Osteocyte (in vitro differentiated cells): ENCODE measurements at regions not wholly inside any gene's neighbourhood (a gene's known extent, or its start where the extent isn't known, plus 50 kb on each side); places are given as distances from the start of the nearest gene placed in this dataset.

Experiments used
- DNase-seq: peaks from one replicate; pipeline ENCODE4 v3.0.0; 2021; ENCODE audit warnings: mixed read lengths; ENCODE audit not compliant: unreplicated experiment; ENCODE audit errors: extremely low spot score
- H3K27ac Mint-ChIP-seq: one replicate; pipeline ENCODE4 v1.8.0; 2021; ENCODE audit warnings: mild to moderate bottlenecking, mixed read lengths; ENCODE audit not compliant: unreplicated experiment
- H3K27me3 Mint-ChIP-seq: one replicate; pipeline ENCODE4 v1.8.0; 2021; ENCODE audit warnings: mixed read lengths; ENCODE audit not compliant: unreplicated experiment
- H3K36me3 Mint-ChIP-seq: one replicate; pipeline ENCODE4 v1.8.0; 2021; ENCODE audit warnings: mixed read lengths; ENCODE audit not compliant: unreplicated experiment
- H3K4me1 Mint-ChIP-seq: one replicate; pipeline ENCODE4 v1.8.0; 2021; ENCODE audit warnings: mixed read lengths; ENCODE audit not compliant: unreplicated experiment
- H3K4me3 Mint-ChIP-seq: one replicate; pipeline ENCODE4 v1.8.0; 2021; ENCODE audit warnings: mild to moderate bottlenecking, moderate library complexity, mixed read lengths; ENCODE audit not compliant: unreplicated experiment
- H3K9me3 Mint-ChIP-seq: one replicate; pipeline ENCODE4 v1.8.0; 2021; ENCODE audit warnings: mixed read lengths; ENCODE audit not compliant: unreplicated experiment
- TF ChIP-seq, protein P1 (sequence below): fragments of 200-600 bp; sonication (generic); IDR thresholded peaks from 2 replicates; pipeline ENCODE4 v1.5.0; 2021; ENCODE audit warnings: antibody characterized with exemption, mild to moderate bottlenecking, moderate library complexity

DNA sequence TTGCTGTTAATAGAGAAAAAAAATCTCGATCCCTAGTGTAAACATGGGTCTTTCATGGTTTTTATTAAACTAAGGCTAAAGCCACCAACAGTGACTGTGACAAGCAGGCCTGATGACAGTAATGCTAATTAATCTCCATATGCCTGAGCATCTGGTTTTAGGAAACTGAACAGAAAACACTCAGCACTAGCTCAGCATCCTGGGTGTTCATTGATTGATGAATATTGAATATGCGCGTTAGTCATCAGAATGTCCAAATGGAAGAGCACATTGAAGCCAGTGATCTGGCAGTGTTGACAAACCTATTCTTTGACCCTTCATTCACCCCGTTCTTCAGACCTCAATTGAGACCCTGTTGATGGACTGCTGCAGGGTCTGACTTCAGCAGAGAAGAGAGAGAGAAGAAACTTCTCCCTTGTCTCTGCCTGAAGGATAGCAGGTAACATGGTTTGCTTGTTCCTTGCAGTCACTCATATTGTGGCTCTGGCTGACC is 283.8 kb downstream of the RDH14 start:
- peaks cover 9% of the 10 kb centered on the region for H3K9me3 Mint-ChIP-seq
- H3K4me1 Mint-ChIP-seq = no peaks in the 10 kb centered on the region
- no peak overlapping the region for H3K4me3 Mint-ChIP-seq
- no peaks in the 10 kb centered on the region for H3K36me3 Mint-ChIP-seq
- no peaks in the 10 kb centered on the region for H3K27me3 Mint-ChIP-seq
- TF ChIP-seq, protein P1, sequence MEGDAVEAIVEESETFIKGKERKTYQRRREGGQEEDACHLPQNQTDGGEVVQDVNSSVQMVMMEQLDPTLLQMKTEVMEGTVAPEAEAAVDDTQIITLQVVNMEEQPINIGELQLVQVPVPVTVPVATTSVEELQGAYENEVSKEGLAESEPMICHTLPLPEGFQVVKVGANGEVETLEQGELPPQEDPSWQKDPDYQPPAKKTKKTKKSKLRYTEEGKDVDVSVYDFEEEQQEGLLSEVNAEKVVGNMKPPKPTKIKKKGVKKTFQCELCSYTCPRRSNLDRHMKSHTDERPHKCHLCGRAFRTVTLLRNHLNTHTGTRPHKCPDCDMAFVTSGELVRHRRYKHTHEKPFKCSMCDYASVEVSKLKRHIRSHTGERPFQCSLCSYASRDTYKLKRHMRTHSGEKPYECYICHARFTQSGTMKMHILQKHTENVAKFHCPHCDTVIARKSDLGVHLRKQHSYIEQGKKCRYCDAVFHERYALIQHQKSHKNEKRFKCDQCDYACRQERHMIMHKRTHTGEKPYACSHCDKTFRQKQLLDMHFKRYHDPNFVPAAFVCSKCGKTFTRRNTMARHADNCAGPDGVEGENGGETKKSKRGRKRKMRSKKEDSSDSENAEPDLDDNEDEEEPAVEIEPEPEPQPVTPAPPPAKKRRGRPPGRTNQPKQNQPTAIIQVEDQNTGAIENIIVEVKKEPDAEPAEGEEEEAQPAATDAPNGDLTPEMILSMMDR = no peak
- no peak overlapping the region for H3K27ac Mint-ChIP-seq
- no peak for DNase-seq

DNA sequence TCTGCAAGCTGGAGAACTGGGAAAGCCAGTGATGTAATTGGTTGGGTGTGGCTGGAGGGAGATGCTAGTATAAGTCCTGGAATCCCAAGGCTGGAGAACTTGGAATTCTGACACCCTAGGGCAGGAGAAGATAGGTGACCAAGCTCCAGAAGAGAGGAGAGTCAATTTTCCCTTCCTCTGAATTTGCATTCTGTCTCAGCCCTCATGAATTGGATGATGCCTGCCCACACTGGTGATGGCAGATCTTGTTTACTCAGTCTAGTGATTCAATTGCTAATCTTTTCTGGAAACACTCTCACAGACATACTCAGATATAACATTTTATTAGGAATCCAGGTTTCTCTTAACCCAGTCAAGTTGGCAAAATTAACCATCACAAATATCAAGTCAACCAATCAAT is 287.2 kb downstream of the RDH14 start:
- Mint-ChIP-seq H3K27ac (no peak overlapping the region), H3K27me3 (no peaks in the 10 kb centered on the region), H3K9me3 (peaks cover 9% of the 10 kb centered on the region), H3K36me3 (no peaks in the 10 kb centered on the region), H3K4me3 (no peak overlapping the region), H3K4me1 (peaks cover 2% of the 10 kb centered on the region)
- DNase-seq = no peak
- TF ChIP-seq, protein P1 = no peak

DNA sequence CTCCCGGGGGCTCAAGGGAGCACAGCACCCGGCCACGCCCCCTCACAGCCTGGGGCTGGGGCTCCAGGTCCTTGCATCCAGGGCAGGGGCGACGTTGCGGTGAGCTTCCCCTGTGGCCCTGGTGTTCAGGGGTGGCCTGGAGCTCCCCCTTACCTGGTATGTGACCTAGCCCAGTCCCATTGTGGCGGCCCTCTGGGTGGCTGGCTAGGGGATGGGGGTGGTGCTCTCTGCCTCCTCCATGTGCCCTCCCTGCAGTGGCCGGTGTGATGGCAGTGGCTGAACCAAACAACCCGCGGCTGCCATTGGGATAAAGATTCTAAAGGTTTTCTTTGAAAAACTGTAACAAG is 288.3 kb downstream of the RDH14 start:
- DNase-seq = no peak
- H3K36me3 Mint-ChIP-seq = no peaks in the 10 kb centered on the region
- H3K4me1 Mint-ChIP-seq = peaks cover 3% of the 10 kb centered on the region
- H3K27me3 Mint-ChIP-seq = no peaks in the 10 kb centered on the region
- TF ChIP-seq, protein P1 = no peak
- peaks cover 9% of the 10 kb centered on the region for H3K9me3 Mint-ChIP-seq
- no peak overlapping the region for H3K27ac Mint-ChIP-seq
- no peak overlapping the region for H3K4me3 Mint-ChIP-seq

DNA sequence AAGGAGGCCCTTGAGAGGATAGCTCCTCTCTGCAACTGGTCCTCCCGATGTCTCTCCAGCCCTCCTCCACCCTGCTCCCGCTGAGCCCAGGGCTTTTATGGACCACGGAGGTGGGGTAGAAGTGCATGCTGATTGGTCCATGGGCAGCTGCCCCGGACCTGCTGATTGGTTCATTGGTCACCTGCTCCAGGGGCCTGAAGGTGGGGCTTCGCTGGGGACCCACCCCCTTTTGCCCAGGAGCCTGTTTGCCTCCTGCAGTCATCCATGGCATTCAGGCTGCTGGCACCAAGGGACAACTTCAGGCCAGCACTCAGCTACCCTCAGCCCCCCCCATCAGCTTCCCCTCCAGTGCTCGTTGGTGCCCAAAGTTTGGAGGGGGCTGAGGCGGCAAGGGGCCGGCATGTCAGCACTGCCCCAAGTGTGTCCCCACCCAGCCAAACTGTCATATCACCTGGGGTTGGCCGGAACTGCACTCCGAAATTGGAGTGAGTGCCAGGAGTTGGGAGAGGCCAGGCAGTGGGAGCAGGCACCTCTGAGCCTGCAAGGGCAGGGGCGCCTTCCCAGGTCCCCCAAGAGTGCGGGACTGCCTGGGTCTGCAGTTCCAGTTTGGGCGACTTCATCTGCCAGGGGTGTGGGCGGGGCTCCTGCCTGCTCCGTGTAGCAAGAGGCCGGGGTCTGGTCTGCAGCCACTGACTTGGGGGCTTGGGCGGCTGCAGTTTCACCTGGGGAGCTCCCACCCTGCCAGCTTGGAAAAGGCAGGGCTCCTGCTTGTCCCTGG is 288.9 kb downstream of the RDH14 start:
- no peak for DNase-seq
- no peaks in the 10 kb centered on the region for H3K27me3 Mint-ChIP-seq
- no peak overlapping the region for H3K4me3 Mint-ChIP-seq
- no peak overlapping the region for H3K27ac Mint-ChIP-seq
- peaks cover 9% of the 10 kb centered on the region for H3K9me3 Mint-ChIP-seq
- no peaks in the 10 kb centered on the region for H3K36me3 Mint-ChIP-seq
- TF ChIP-seq, protein P1 = no peak
- H3K4me1 Mint-ChIP-seq = peaks cover 3% of the 10 kb centered on the region

DNA sequence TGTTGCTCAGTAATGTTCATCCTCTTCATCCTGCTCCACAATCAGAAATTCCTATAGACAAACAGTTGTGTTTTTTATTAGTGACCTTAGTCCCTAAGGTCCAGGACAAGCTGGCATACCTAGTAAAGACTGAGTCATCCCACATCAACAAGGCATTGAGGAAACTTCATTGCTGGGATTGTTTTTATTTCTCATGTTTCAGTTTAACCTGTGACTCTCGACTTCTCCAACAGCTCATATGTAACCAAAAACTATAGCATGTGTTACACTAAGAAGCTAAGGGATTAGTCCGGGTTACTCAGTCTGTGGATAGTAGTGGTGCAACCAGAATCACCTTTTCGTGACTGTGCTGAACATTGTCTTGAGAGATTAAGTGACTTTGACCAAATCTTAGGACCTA is 292.1 kb downstream of the RDH14 start:
- Mint-ChIP-seq H3K9me3 (no peaks in the 10 kb centered on the region), H3K27me3 (no peaks in the 10 kb centered on the region), H3K4me3 (no peak overlapping the region), H3K36me3 (no peaks in the 10 kb centered on the region), H3K4me1 (peaks cover 7% of the 10 kb centered on the region), H3K27ac (no peak overlapping the region)
- DNase-seq = no peak
- TF ChIP-seq, protein P1 = no peak
